H1 (cell line): ENCODE measurements at regions not wholly inside any gene's neighbourhood (a gene's known extent, or its start where the extent isn't known, plus 50 kb on each side); places are given as distances from the start of the nearest gene placed in this dataset.

ENCODE experiments used
- GABPA ChIP-seq: IDR thresholded peaks from 2 replicates; pipeline ENCODE4 v1.6.1; 2011; ENCODE audit warnings: mild to moderate bottlenecking, low read length, moderate library complexity, borderline replicate concordance; ENCODE audit not compliant: insufficient read depth
- JUND ChIP-seq: IDR thresholded peaks from 2 replicates; pipeline ENCODE4 v1.6.1; 2011; ENCODE audit warnings: mild to moderate bottlenecking, improper control_type of control experiment, low read length
- NANOG ChIP-seq: IDR thresholded peaks from 2 replicates; pipeline ENCODE4 v1.6.1; 2011; ENCODE audit warnings: low read length, low read depth, mild to moderate bottlenecking, inconsistent platforms; ENCODE audit not compliant: insufficient read depth, poor library complexity, severe bottlenecking
- NRF1 ChIP-seq: IDR thresholded peaks from 2 replicates; pipeline ENCODE4 v1.6.1; 2011; ENCODE audit warnings: mild to moderate bottlenecking, low read depth, low read length, improper control_type of control experiment
- ZNF274 ChIP-seq: IDR thresholded peaks from 2 replicates; pipeline ENCODE4 v1.7.0; 2012; ENCODE audit warnings: low read length, borderline replicate concordance; ENCODE audit errors: extremely low read depth

GRCh38 chr9:13967438-13967837 is 346.5 kb downstream of the NFIB start (continued):
- no peak for TF ChIP-seq GABPA
- TF ChIP-seq ZNF274 = no peak
- no peak for TF ChIP-seq JUND
- no peak for TF ChIP-seq NRF1
- TF ChIP-seq NANOG = no peak
